ENCODE measurements at regions not wholly inside any gene's neighbourhood (a gene's known extent, or its start where the extent isn't known, plus 50 kb on each side); places are given as distances from the start of the nearest gene placed in this dataset.

GRCh38 chr2:122150524-122151280 lies 395.3 kb downstream of the TSN start:
- H3K27ac ChIP-seq (ENCODE audit: low read depth, low read length): no peak overlapping the region
- H3K9me3 ChIP-seq (ENCODE audit: control insufficient read depth, insufficient read depth, low read length): no peaks in the 10 kb centered on the region
- H3K79me2 ChIP-seq (ENCODE audit: control insufficient read depth, low read length): no peaks in the 10 kb centered on the region
- H4K20me1 ChIP-seq (ENCODE audit: control insufficient read depth, insufficient read depth, low read depth, low read length): no peaks in the 10 kb centered on the region
- H3K4me1 ChIP-seq (ENCODE audit: control insufficient read depth, low read length): peaks cover 7% of the 10 kb centered on the region; the same call in 1 of the 2 replicates
- no peak for TF ChIP-seq CTCF (IDR thresholded peaks at IDR 0.05; ENCODE audit: low read depth, low read length, poor library complexity, severe bottlenecking)
- TF ChIP-seq EZH2phosphoT487 (IDR thresholded peaks at IDR 0.05; ENCODE audit: borderline replicate concordance, low read length): no peak
- no peaks in the 10 kb centered on the region for H3F3A ChIP-seq (ENCODE audit: control insufficient read depth, insufficient read depth)
- no peaks in the 10 kb centered on the region for H3K27me3 ChIP-seq (ENCODE audit: control insufficient read depth, low read length)
- H3K9me2 ChIP-seq (replicated peaks; ENCODE audit: control insufficient read depth, low read length): no peaks in the 10 kb centered on the region
- H3K36me3 ChIP-seq (ENCODE audit: control insufficient read depth, low read length): no peaks in the 10 kb centered on the region
- H3K4me2 ChIP-seq (ENCODE audit: low read length): no peak overlapping the region
- no peak overlapping the region for H3K4me3 ChIP-seq (ENCODE audit: low read length)

- no peak overlapping the region for H3K4me2 ChIP-seq (ENCODE audit: low read length)
- no peaks in the 10 kb centered on the region for H3K36me3 ChIP-seq (ENCODE audit: control insufficient read depth, low read length)
- H3K27me3 ChIP-seq (ENCODE audit: control insufficient read depth, low read length): no peaks in the 10 kb centered on the region
- no peaks in the 10 kb centered on the region for H4K20me1 ChIP-seq (ENCODE audit: control insufficient read depth, insufficient read depth, low read depth, low read length)
- no peaks in the 10 kb centered on the region for H3K79me2 ChIP-seq (ENCODE audit: control insufficient read depth, low read length)
- no peak overlapping the region for H3K27ac ChIP-seq (ENCODE audit: low read depth, low read length)
- peaks cover 7% of the 10 kb centered on the region; the same call in 1 of the 2 replicates for H3K4me1 ChIP-seq (ENCODE audit: control insufficient read depth, low read length)
- H3F3A ChIP-seq (ENCODE audit: control insufficient read depth, insufficient read depth): no peaks in the 10 kb centered on the region
- H3K9me3 ChIP-seq (ENCODE audit: control insufficient read depth, insufficient read depth, low read length): no peaks in the 10 kb centered on the region
- no peak for TF ChIP-seq EZH2phosphoT487 (IDR thresholded peaks at IDR 0.05; ENCODE audit: borderline replicate concordance, low read length)
- TF ChIP-seq CTCF (IDR thresholded peaks at IDR 0.05; ENCODE audit: low read depth, low read length, poor library complexity, severe bottlenecking): no peak
- H3K9me2 ChIP-seq (replicated peaks; ENCODE audit: control insufficient read depth, low read length): no peaks in the 10 kb centered on the region
- H3K4me3 ChIP-seq (ENCODE audit: low read length): no peak overlapping the region
Measured at GRCh38 chr2:122152571-122152970, 397.1 kb downstream of the TSN start.

DNA sequence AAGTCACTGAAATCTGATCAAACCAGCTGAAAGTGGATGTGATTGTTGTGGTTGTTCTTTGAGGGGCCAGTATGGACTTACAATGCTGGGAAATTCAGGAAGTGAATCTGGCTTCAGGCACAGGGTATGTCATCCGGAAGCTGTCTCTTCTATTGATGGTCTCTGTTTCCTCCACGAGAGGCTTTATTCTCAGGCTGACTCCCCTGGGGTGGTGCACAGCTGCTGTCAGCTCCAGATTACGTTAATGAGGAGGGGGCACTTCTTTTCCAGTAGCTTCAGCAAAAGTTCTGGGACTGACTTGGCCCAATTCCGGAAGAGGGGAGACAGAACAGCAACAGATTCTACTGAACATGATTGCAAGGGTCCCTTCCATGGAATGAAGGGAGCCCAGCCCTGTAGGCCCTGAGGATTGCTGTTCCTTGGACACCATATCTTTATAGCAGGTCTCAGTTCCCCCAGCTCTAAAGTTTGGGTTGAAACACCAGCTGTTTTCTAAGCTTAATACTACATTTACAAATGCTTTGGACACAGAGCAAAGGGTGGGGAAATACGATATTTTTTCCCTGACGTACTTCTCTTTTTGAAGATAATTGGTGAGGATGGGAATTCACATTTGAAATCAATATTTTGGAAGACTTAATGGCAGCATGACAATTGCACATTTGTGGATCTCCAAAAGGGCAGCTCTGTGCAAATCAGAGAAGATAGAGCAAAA lies 400.9 kb downstream of the TSN start:
- no peaks in the 10 kb centered on the region for H3K79me2 ChIP-seq (ENCODE audit: control insufficient read depth, low read length)
- H3K36me3 ChIP-seq (ENCODE audit: control insufficient read depth, low read length): no peaks in the 10 kb centered on the region
- no peaks in the 10 kb centered on the region for H3F3A ChIP-seq (ENCODE audit: control insufficient read depth, insufficient read depth)
- no peaks in the 10 kb centered on the region for H3K4me1 ChIP-seq (ENCODE audit: control insufficient read depth, low read length)
- no peaks in the 10 kb centered on the region for H3K9me2 ChIP-seq (replicated peaks; ENCODE audit: control insufficient read depth, low read length)
- no peak overlapping the region for H3K4me2 ChIP-seq (ENCODE audit: low read length)
- no peak for TF ChIP-seq EZH2phosphoT487 (IDR thresholded peaks at IDR 0.05; ENCODE audit: borderline replicate concordance, low read length)
- no peak for TF ChIP-seq CTCF (IDR thresholded peaks at IDR 0.05; ENCODE audit: low read depth, low read length, poor library complexity, severe bottlenecking)
- H4K20me1 ChIP-seq (ENCODE audit: control insufficient read depth, insufficient read depth, low read depth, low read length): no peaks in the 10 kb centered on the region
- no peak overlapping the region for H3K27ac ChIP-seq (ENCODE audit: low read depth, low read length)
- no peak overlapping the region for H3K4me3 ChIP-seq (ENCODE audit: low read length)
- peaks cover 8% of the 10 kb centered on the region; the same call in 1 of the 2 replicates for H3K27me3 ChIP-seq (ENCODE audit: control insufficient read depth, low read length)
- no peaks in the 10 kb centered on the region for H3K9me3 ChIP-seq (ENCODE audit: control insufficient read depth, insufficient read depth, low read length)
